Fibroblast of mammary gland (primary cell): ENCODE measurements at regions not wholly inside any gene's neighbourhood (a gene's known extent, or its start where the extent isn't known, plus 50 kb on each side); places are given as distances from the start of the nearest gene placed in this dataset.

Experiments used
- DNase-seq: peaks from one replicate; pipeline ENCODE4 v3.0.0-alpha.2; 2010; ENCODE audit warnings: low read depth
- H3K4me3 ChIP-seq: 2 replicates; pipeline ENCODE4 v1.5.1; 2011; ENCODE audit warnings: low read depth, mild to moderate bottlenecking, low read length, moderate library complexity; ENCODE audit not compliant: control insufficient read depth
- TF ChIP-seq, protein P1 (sequence below): conservative IDR thresholded peaks from 2 replicates; pipeline ENCODE4 v1.5.1; 2011; ENCODE audit warnings: low read depth, low read length, inconsistent platforms; ENCODE audit not compliant: control insufficient read depth, insufficient read depth

DNA sequence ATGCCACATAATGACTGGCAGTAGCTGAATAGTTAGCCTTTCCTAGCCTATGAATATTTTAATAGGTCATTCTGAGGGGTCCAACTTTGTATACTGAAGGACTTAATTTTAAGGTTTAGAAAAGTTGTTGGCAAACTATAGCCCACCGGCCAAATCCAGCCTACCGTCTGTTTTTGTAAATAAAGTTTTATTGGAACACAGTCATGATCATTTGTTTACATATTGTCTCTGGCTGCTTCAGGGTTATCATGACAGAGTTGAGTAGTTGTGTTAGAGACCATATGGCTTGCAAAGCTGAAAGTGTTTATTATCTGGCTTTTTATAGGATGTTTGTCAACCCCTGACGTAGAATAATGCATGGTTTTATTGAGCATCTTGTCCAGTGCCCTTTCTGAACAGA lies 73.4 kb downstream of the NTMT2 start:
- TF ChIP-seq, protein P1, sequence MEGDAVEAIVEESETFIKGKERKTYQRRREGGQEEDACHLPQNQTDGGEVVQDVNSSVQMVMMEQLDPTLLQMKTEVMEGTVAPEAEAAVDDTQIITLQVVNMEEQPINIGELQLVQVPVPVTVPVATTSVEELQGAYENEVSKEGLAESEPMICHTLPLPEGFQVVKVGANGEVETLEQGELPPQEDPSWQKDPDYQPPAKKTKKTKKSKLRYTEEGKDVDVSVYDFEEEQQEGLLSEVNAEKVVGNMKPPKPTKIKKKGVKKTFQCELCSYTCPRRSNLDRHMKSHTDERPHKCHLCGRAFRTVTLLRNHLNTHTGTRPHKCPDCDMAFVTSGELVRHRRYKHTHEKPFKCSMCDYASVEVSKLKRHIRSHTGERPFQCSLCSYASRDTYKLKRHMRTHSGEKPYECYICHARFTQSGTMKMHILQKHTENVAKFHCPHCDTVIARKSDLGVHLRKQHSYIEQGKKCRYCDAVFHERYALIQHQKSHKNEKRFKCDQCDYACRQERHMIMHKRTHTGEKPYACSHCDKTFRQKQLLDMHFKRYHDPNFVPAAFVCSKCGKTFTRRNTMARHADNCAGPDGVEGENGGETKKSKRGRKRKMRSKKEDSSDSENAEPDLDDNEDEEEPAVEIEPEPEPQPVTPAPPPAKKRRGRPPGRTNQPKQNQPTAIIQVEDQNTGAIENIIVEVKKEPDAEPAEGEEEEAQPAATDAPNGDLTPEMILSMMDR: no peak
- no peak overlapping the region for H3K4me3 ChIP-seq
- DNase-seq: no peak

DNA sequence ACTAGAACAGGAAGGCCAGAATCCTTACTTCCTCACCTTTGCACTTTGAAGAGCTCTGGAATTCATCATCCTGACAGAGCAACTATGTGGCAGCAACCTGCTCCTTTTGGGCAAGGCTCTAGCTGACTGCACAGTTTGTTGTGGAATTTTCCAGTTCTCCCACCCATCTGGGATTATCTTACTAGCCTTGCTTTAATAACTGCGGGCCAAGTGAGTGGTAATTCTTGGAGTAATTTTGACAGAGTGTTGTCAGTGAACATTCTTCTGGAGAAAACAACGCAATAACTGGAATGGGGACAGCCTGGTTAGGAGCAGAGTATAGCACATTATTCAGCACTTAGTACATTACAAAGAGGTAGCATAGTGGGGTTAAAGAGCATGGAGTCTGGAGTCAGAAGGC lies 75.3 kb downstream of the NTMT2 start:
- peak; percentile 64 for DNase-seq
- no peak overlapping the region for H3K4me3 ChIP-seq
- TF ChIP-seq, protein P1: no peak

DNA sequence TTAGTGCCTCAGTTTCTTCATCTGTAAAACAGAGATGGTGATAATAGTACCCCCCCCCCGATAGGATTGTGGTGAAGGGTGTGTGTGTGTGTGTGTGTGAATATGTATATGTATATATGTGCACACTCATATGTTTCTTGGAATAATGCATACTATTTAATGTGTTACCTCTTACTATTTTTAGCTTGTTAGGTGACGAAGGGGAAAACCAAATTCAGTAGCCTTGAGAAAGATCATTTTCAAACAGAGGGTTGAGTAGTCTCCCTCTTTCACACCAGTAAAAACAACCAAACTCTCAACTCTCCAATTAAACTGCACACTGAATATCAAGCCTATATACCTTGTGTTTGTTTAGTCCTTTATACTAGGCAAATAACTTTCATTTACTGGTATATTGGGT lies 75.7 kb downstream of the NTMT2 start:
- TF ChIP-seq, protein P1: no peak
- DNase-seq: no peak
- no peak overlapping the region for H3K4me3 ChIP-seq

DNA sequence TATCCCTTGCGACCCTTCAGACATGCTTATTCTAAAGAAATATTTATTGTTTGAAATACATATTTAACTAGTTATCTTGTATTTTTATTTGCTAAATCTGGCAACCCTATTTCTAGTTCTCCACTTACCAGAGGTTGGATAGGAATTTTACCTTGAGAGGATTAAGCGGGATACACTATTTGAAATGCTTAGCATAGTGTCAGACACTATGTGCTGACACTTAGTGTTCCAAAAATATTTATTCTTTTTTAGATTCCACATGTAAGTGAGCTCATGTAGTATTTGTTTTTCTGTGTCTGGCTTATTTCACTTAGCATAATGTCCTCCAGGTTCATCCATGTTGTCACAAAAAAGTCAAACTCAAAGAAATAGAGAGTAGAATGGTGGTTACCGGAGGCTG lies 78.7 kb downstream of the NTMT2 start:
- no peak overlapping the region for H3K4me3 ChIP-seq
- no peak for DNase-seq
- TF ChIP-seq, protein P1: no peak

DNA sequence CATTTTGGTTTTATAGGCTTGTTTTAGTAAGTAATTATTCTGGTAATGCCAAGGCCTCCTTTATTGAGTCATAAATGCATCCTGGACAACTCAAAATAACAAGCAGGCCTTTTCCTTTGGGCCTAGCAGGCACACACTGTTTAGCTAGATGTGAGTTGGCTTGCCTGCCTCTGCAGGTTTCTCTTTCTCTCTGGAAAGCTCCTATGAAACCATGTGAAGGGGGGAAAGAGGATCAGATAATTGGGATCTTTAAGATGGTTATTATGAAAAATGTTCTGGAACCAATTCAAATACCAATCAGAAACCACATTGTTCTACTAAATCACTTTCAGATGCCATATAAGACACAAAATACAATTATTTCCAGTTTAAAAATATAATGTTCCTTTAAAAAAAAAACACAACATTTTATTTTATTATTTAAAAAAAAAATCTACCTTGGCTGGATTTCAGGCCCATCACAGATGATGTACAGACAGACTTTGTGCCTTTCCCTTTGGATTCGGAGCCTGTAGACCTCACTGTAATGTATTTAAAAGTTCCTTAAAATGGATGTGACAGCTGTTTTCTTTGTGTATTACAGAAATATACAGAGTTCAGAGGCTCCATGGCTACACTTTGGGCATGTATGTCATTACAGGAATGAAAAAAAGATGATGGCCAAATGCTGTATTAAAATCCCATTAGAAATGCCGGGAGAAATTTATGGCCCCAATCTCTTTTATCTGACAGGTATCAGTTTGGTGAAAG lies 80.2 kb downstream of the NTMT2 start:
- H3K4me3 ChIP-seq: no peak overlapping the region
- TF ChIP-seq, protein P1: no peak
- no peak for DNase-seq

DNA sequence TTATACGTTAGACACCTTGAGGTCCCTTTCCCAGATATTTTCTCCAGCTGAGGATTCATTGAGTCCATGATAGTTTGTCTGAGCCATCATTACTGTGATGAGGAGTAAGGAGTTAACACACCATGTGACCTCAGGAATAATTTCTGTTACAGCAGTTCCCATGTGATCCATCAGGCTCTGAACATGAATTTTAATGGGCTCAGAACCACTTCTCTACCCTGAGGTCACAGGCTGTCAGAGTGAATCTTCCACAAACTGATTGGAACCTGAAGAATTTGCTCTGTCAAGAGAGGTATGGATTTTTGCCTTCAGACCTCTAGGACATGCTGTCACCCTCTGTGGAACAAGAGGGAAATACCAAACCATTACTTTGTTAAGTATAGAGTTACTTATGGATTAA lies 81.0 kb downstream of the NTMT2 start:
- H3K4me3 ChIP-seq: no peak overlapping the region
- DNase-seq: no peak
- TF ChIP-seq, protein P1: no peak

DNA sequence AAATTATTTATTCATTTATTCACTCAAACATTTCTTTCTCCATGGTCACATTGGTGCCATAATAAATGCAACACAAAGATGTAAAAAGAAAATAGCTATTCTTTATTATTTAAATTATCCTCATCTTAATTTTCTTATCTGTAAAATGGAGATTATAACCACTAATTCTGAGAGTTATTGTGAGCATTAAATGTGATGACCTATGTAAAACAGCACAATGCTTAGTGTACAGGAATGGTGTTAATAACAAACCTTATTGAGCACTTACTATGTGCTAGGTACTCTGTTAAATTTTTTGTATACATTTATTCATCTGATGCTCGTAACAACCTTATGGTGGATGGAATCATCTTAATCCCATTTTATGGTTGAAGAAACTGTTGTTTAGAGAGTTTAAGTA lies 84.6 kb downstream of the NTMT2 start:
- no peak overlapping the region for H3K4me3 ChIP-seq
- DNase-seq: no peak
- TF ChIP-seq, protein P1: no peak
